Smooth muscle cell (in vitro differentiated cells): ENCODE measurements at regions not wholly inside any gene's neighbourhood (a gene's known extent, or its start where the extent isn't known, plus 50 kb on each side); places are given as distances from the start of the nearest gene placed in this dataset.
A peak's percentile ranks its signal among the peaks of the same experiment; 100 is the strongest.

Experiments used
- DNase-seq: peaks from one replicate; lab custom pipeline; 2025; ENCODE audit not compliant: unreplicated experiment; lab: John Stamatoyannopoulos, UW
- H2AFZ ChIP-seq: fragments of 200-600 bp; sonication (generic); 2 replicates; pipeline ENCODE4 v1.6.0; 2016; ENCODE audit warnings: antibody characterized with exemption, low read depth, mild to moderate bottlenecking
- H3F3A ChIP-seq: fragments of 200-600 bp; sonication (generic); 2 replicates; pipeline ENCODE4 v1.6.0; 2017; ENCODE audit warnings: antibody characterized with exemption, low read depth
- H3K27ac ChIP-seq: fragments of 200-600 bp; sonication (generic); 2 replicates; pipeline ENCODE4 v1.5.1; 2016; ENCODE audit warnings: low read depth, mild to moderate bottlenecking
- H3K27me3 ChIP-seq: fragments of 200-600 bp; sonication (generic); 2 replicates; pipeline ENCODE4 v1.6.1; 2016; ENCODE audit warnings: low read depth, mild to moderate bottlenecking
- H3K36me3 ChIP-seq: fragments of 200-600 bp; sonication (generic); 2 replicates; pipeline ENCODE4 v1.5.1; 2016; ENCODE audit warnings: low read depth
- H3K4me1 ChIP-seq: fragments of 200-600 bp; sonication (generic); 2 replicates; pipeline ENCODE4 v1.5.1; 2016; ENCODE audit warnings: low read depth
- H3K4me2 ChIP-seq: fragments of 200-600 bp; sonication (generic); 2 replicates; pipeline ENCODE4 v1.6.0; 2016; ENCODE audit warnings: mild to moderate bottlenecking
- H3K4me3 ChIP-seq: fragments of 200-600 bp; sonication (generic); 2 replicates; pipeline ENCODE4 v1.5.1; 2016; ENCODE audit warnings: mild to moderate bottlenecking
- H3K79me2 ChIP-seq: fragments of 200-600 bp; sonication (generic); 2 replicates; pipeline ENCODE4 v1.6.0; 2016; ENCODE audit warnings: low read depth, mild to moderate bottlenecking
- H3K9ac ChIP-seq: fragments of 200-600 bp; sonication (generic); 2 replicates; pipeline ENCODE4 v1.6.0; 2016; ENCODE audit warnings: low read depth
- H3K9me3 ChIP-seq: fragments of 200-600 bp; sonication (generic); replicated peaks from 2 replicates; pipeline ENCODE4 v1.5.1; 2016; ENCODE audit warnings: low read depth
- H4K20me1 ChIP-seq: fragments of 200-600 bp; sonication (generic); 2 replicates; pipeline ENCODE4 v1.6.0; 2016; ENCODE audit warnings: low read depth
- CTCF ChIP-seq: fragments of 200-600 bp; sonication (generic); IDR thresholded peaks from 2 replicates; pipeline ENCODE4 v1.5.1; 2017; ENCODE audit warnings: borderline replicate concordance, mild to moderate bottlenecking, antibody characterized with exemption; ENCODE audit not compliant: insufficient read depth, poor library complexity, severe bottlenecking
- WGBS: methylation state at CpG from one replicate; pipeline ENCODE4 v1.1.7; 2016; ENCODE audit warnings: low lambda C conversion rate; 5-methylcytosine and 5-hydroxymethylcytosine counted together

DNA sequence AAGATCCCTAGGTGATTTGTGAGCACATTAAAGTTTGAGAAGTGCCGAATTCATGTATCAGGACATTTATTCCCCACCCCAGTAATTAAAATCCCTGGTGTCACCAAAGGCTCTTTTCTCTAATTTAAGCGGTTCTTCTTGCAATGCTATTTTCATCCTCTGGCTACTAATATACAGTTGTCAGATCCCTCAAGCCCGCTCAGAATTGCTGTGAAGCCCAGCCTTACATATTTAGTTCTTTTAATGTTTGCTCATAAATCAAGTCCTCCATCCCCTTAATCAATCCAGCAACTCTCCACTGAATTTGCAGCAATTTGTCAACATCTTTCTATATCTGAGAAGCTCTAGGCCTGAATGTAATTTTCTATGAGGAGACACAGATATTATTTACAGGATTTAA, 437.9 kb downstream of the PIK3C3 start:
- 87% methylated on average over 3 of the region's 3 CpGs for WGBS
- no peak for TF ChIP-seq CTCF
- Histone ChIP-seq H3K9ac (no peak overlapping the region), H3K36me3 (no peaks in the 10 kb centered on the region), H3K79me2 (no peaks in the 10 kb centered on the region), H2AFZ (no peak overlapping the region), H4K20me1 (no peaks in the 10 kb centered on the region), H3K4me3 (no peak overlapping the region), H3K4me2 (no peak overlapping the region), H3K9me3 (no peaks in the 10 kb centered on the region), H3F3A (no peaks in the 10 kb centered on the region), H3K4me1 (no peaks in the 10 kb centered on the region), H3K27ac (no peak overlapping the region), H3K27me3 (no peaks in the 10 kb centered on the region)
- no peak for DNase-seq

GRCh38 chr18:42394238-42394637, 439.2 kb downstream of the PIK3C3 start:
- H3K4me1 ChIP-seq: no peaks in the 10 kb centered on the region
- H4K20me1 ChIP-seq: no peaks in the 10 kb centered on the region
- H3K4me2 ChIP-seq: no peak overlapping the region
- H3K79me2 ChIP-seq: no peaks in the 10 kb centered on the region
- H3K9me3 ChIP-seq: no peaks in the 10 kb centered on the region
- TF ChIP-seq CTCF: no peak
- no peak overlapping the region for H3K9ac ChIP-seq
- H3K4me3 ChIP-seq: no peak overlapping the region
- no peaks in the 10 kb centered on the region for H3F3A ChIP-seq
- no peaks in the 10 kb centered on the region for H3K36me3 ChIP-seq
- no peak overlapping the region for H3K27ac ChIP-seq
- no peak for DNase-seq
- no peak overlapping the region for H2AFZ ChIP-seq
- no peaks in the 10 kb centered on the region for H3K27me3 ChIP-seq

- H3K27me3 ChIP-seq: no peaks in the 10 kb centered on the region
- no peaks in the 10 kb centered on the region for H3K4me1 ChIP-seq
- no peaks in the 10 kb centered on the region for H3K79me2 ChIP-seq
- H4K20me1 ChIP-seq: no peaks in the 10 kb centered on the region
- TF ChIP-seq CTCF: no peak
- 88% methylated on average over 4 of the region's 4 CpGs for WGBS
- no peak overlapping the region for H3K4me3 ChIP-seq
- H3F3A ChIP-seq: no peaks in the 10 kb centered on the region
- no peak overlapping the region for H3K9ac ChIP-seq
- H3K4me2 ChIP-seq: no peak overlapping the region
- H3K9me3 ChIP-seq: no peaks in the 10 kb centered on the region
- no peaks in the 10 kb centered on the region for H3K36me3 ChIP-seq
- no peak overlapping the region for H3K27ac ChIP-seq
- no peak overlapping the region for H2AFZ ChIP-seq
- DNase-seq: no peak
Observed at GRCh38 chr18:42401131-42401673, 446.2 kb downstream of the PIK3C3 start.

DNA sequence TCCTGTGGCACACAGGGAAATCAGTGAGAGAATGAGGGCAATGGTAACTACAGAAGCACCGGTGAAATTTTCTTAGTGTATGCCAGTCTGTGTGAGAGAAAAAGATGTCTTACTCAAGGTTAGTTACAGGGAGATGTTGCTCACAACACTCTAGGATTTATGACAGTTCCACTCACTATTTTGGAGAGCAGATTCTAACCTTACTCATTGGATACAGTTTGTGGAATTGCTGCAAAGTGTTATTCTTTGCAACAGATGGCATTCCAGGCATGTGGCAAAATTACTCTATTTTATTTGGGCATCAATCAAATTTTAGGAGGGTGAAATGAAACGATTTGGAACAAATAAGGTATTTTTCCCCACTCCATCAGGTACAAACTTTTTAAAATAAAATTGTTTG, 449.1 kb downstream of the PIK3C3 start:
- Histone ChIP-seq H3K79me2 (no peaks in the 10 kb centered on the region), H2AFZ (peak overlapping the region; percentile 4), H3K27ac (peak overlapping the region; percentile 22), H4K20me1 (no peaks in the 10 kb centered on the region), H3K4me1 (no peaks in the 10 kb centered on the region), H3K36me3 (no peaks in the 10 kb centered on the region), H3K27me3 (no peaks in the 10 kb centered on the region), H3K4me2 (peak overlapping the region; percentile 35), H3F3A (no peaks in the 10 kb centered on the region), H3K9me3 (no peaks in the 10 kb centered on the region), H3K9ac (no peak overlapping the region), H3K4me3 (no peak overlapping the region)
- DNase-seq: no peak
- no peak for TF ChIP-seq CTCF
- WGBS: 84% methylated on average over 2 of the region's 2 CpGs
